Urinary bladder (tissue), 3 donors: ENCODE measurements at regions not wholly inside any gene's neighbourhood (a gene's known extent, or its start where the extent isn't known, plus 50 kb on each side); places are given as distances from the start of the nearest gene placed in this dataset.

Experiments used
- DNase-seq: peaks from one replicate; pipeline ENCODE4 v3.0.0-alpha.2; 2015; ENCODE audit errors: extremely low spot score
- H3K27ac ChIP-seq: one replicate; pipeline ENCODE4 v1.5.1; 2013; ENCODE audit warnings: low read depth, mild to moderate bottlenecking, moderate library complexity
- H3K36me3 ChIP-seq: one replicate; pipeline ENCODE4 v1.6.1; 2013; ENCODE audit warnings: mild to moderate bottlenecking, moderate library complexity; ENCODE audit not compliant: insufficient read depth
- H3K4me1 ChIP-seq: one replicate; pipeline ENCODE4 v1.6.1; 2013; ENCODE audit warnings: mild to moderate bottlenecking, moderate library complexity; ENCODE audit not compliant: insufficient read depth
- H3K4me3 ChIP-seq: one replicate; pipeline ENCODE4 v1.5.1; 2013; ENCODE audit warnings: low read depth, low read length
- whole genome bisulfite sequencing: extraction: QIAGEN DNeasy Blood & Tissue Kit; methylation state at CpG from one replicate; pipeline ENCODE4 v1.1.7; 2013; 5-methylcytosine and 5-hydroxymethylcytosine counted together
- donor health status: healthy with polysubstance abuse.
- donor health status: healthy.

DNA sequence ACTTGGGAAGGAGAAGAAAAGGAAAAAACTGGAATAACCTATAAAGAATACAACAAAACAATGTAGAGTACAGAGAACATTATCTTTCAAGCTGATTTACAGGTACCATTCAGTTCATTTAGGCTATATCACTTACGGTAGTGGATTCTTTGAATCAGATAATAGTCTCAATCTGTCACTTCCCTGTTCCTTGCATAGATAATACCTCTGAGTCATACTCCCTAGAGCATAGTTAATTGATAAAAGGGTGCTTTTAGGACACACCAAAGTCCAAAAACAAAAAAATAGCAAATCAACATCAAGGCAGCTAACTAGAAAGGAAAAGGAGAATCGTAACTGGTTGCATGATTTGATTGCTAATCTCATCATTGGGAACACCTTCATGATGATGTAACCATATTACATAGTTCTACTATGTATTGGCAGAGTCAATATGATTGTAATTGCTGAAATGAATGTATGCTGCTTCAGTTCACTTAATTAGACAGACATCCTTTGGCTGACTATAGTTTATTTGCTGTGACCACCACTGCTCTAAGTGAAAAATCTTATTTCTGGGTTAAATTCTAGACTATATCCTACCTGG, 844.4 kb downstream of the GATA3 start:
- H3K27ac ChIP-seq = no peak overlapping the region
- H3K4me3 ChIP-seq = no peak overlapping the region
- H3K4me1 ChIP-seq = no peaks in the 10 kb centered on the region
- H3K36me3 ChIP-seq = no peaks in the 10 kb centered on the region
- no peak for DNase-seq
- 68% methylated on average over 2 of the region's 2 CpGs for whole genome bisulfite sequencing

DNA sequence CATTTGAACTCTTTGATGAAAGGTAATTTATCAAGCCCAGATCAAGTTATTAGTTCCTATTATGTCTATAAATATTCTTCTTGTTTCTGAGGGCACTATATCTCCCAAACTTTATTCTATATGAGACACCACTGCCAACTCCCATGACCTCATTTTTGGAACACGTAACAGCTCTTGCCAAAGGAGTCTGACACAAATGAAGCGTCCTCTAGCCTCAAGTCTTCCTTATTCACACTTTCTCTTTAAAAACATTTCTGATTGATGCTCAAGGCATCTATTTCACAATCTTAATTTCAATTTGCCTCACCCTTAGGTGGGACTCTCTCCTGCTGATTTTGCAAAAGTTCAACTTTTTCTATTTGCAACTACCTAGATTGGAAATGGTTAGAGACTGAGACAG, 848.4 kb downstream of the GATA3 start:
- Histone ChIP-seq H3K4me1 (no peaks in the 10 kb centered on the region), H3K4me3 (no peak overlapping the region), H3K36me3 (no peaks in the 10 kb centered on the region), H3K27ac (no peak overlapping the region)
- WGBS = 74% methylated on average over 2 of the region's 2 CpGs
- DNase-seq = no peak

DNA sequence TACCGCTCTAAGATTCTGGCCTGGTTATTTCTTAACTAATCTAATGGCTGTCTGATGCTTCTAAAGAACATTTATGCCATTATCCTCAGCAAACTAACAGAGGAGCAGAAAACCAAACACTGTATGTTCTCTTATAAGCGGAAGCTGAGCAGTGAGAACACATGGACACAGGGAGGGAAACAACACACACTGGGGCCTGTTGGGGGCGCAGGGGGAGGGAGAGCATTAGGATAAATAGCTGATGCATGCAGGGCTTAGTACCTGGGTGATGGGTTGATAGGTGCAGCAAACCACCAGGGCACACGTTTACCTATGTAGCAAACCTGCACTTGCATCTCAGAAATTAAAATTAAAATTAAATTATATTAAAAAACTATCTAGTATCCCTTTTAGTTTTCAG, 853.5 kb downstream of the GATA3 start:
- 77% methylated on average over 4 of the region's 4 CpGs for WGBS
- Histone ChIP-seq H3K36me3 (no peaks in the 10 kb centered on the region), H3K4me3 (no peak overlapping the region), H3K4me1 (no peaks in the 10 kb centered on the region), H3K27ac (no peak overlapping the region)
- no peak for DNase-seq

DNA sequence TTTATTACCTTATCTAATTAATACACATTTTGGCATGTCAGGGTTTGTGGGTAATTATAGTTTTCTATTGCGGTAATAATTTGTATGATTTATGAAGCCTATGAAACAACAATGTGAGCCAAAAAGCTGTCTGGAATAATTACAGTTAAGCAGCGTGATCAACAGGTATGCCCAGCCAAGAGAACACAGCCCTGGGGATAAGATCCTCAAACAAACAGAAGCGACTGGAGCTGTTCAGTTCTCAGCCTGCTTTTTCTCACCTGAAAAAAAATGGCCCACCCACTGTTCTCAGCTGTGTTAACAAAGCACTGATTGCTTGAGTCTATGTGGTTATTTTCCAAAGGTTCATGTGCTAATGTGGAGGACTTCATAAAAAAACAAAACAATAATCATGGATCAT, 855.8 kb downstream of the GATA3 start:
- no peak overlapping the region for H3K4me3 ChIP-seq
- WGBS = 70% methylated on average over 3 of the region's 3 CpGs
- H3K27ac ChIP-seq = no peak overlapping the region
- H3K36me3 ChIP-seq = no peaks in the 10 kb centered on the region
- H3K4me1 ChIP-seq = no peaks in the 10 kb centered on the region
- DNase-seq = no peak

DNA sequence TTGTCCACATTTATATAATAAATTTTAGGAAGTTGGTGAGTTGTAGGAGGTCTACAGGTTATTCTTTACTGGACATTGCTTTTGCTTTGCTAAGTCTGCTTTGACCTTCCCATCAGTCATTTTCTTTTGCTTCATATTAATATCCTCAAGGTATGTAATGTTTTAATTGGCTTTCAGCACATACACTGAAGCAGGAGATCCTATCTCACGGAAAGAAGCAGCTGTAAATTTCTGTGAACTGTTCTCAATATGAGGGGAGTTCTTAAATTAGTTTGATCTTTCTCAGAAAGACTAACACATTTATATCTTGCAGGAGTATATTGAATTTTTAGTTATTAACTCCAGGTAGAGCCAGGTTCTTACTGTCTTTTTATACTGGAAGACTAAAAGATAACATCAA, 856.5 kb downstream of the GATA3 start:
- WGBS = 84% methylated on average over 1 of the region's 1 CpG
- DNase-seq = no peak
- Histone ChIP-seq H3K4me3 (no peak overlapping the region), H3K4me1 (no peaks in the 10 kb centered on the region), H3K36me3 (no peaks in the 10 kb centered on the region), H3K27ac (no peak overlapping the region)

- Histone ChIP-seq H3K36me3 (no peaks in the 10 kb centered on the region), H3K27ac (no peak overlapping the region), H3K4me1 (no peaks in the 10 kb centered on the region), H3K4me3 (no peak overlapping the region)
- WGBS = 56% methylated on average over 4 of the region's 4 CpGs
- no peak for DNase-seq
These were observed 857.6 kb downstream of the GATA3 start for GRCh38 chr10:8912108-8912507.

- Histone ChIP-seq H3K4me1 (no peaks in the 10 kb centered on the region), H3K4me3 (no peak overlapping the region), H3K27ac (no peak overlapping the region), H3K36me3 (no peaks in the 10 kb centered on the region)
- DNase-seq = no peak
- WGBS = 47% methylated on average over 4 of the region's 4 CpGs
These were observed 859.2 kb downstream of the GATA3 start for GRCh38 chr10:8913720-8914119.

DNA sequence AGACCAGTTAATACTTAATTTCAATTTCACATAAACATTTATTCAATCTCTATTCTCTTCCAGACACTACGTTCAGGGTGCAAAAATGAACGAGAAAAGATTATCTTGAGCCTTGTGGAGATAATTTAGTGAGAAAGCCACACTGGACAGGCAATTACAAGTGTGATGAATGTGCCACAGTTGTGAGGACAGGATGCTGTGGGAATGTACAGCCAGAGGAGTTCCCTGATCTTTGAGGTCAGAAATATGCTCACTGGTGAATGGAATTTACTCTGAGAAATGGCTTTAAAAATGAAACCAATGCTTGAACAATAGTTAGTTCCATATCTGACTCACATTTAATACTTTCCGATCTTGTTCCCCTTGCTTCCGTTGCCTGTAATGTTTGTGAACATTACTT, 864.8 kb downstream of the GATA3 start:
- Histone ChIP-seq H3K36me3 (no peaks in the 10 kb centered on the region), H3K27ac (no peak overlapping the region), H3K4me1 (no peaks in the 10 kb centered on the region), H3K4me3 (no peak overlapping the region)
- DNase-seq = no peak
- WGBS = 50% methylated on average over 4 of the region's 4 CpGs

DNA sequence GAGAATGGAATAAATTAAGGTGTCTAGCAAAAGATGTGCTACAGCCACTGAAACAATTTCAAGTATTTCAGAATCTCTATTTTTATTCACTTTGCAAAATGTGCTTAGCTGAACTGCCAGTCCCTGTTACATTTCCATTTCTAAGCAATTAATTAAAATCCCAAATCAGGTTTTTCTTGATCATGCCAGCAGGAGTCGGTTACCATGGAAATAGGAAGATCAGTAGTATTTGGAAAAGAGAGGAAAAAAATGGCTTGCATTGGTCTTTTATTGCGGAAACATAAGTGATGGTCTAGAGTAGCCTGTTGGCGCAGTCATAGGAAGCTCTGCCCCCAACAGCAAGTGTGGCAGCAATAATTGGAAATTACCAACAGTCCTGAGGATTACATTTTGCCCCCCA, 867.1 kb downstream of the GATA3 start:
- Histone ChIP-seq H3K36me3 (no peaks in the 10 kb centered on the region), H3K27ac (no peak overlapping the region), H3K4me3 (no peak overlapping the region), H3K4me1 (no peaks in the 10 kb centered on the region)
- no peak for DNase-seq
- 67% methylated on average over 3 of the region's 3 CpGs for WGBS

DNA sequence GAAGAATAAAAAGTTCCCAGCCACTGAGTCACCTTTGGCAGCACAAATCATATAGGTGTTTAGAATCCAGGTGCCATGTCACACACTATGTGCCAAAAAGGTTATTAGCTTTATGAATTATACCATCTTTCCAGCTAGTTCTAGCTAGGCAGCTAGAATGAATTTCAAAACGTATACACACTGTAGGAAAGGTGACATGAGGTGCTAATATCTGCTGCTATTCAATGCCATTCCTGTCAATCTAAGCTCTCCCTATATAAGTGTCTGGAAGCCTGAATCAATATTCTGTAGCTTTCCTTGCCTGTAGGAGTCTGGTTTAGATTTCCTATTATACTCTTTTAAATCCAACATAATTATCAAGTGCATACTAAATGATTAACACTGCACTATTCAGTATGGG, 868.6 kb downstream of the GATA3 start:
- Histone ChIP-seq H3K4me3 (no peak overlapping the region), H3K27ac (no peak overlapping the region), H3K36me3 (no peaks in the 10 kb centered on the region), H3K4me1 (no peaks in the 10 kb centered on the region)
- WGBS = 66% methylated on average over 1 of the region's 1 CpG
- no peak for DNase-seq

DNA sequence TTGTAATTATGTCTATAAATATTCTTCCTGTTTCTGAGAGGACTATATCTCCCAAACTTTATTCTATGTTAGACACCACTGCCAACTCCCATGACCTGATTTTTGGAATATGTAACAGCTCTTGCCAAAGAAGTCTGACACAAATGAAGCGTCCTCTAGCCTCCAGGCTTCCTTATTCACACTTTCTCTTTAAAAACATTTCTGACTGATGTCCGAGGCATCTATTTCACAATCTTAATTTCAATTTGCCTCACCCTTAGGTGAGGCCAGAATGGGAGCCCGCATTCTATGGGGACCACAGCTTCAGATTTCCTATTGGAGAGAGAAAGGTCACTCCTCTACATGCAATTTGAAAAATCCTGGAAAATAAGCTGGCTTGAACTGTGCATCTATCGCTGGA, 873.2 kb downstream of the GATA3 start:
- H3K27ac ChIP-seq = no peak overlapping the region
- WGBS = 63% methylated on average over 4 of the region's 4 CpGs
- no peak for DNase-seq
- H3K4me1 ChIP-seq = no peaks in the 10 kb centered on the region
- no peaks in the 10 kb centered on the region for H3K36me3 ChIP-seq
- no peak overlapping the region for H3K4me3 ChIP-seq

DNA sequence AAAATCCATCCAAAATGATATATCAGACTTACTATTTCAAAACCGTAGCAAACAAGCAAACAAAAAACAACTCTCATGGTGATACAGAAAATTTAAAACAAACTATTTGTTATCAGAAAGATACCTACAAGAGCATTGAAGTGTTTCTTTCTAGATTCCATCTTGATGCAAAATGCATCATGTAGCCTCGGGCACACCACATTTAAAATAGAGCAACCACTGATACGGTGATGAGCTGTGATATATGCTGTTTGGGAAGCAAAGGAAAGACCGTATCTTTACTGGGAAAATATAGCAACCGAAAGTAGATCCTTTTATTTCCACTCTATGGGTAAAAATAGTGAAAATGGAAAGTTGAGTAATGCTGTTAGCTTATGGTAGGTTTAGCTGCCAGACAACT, 892.0 kb downstream of the GATA3 start:
- no peak overlapping the region for H3K27ac ChIP-seq
- WGBS = 90% methylated on average over 5 of the region's 5 CpGs
- H3K36me3 ChIP-seq = no peaks in the 10 kb centered on the region
- no peak for DNase-seq
- H3K4me3 ChIP-seq = no peak overlapping the region
- H3K4me1 ChIP-seq = no peaks in the 10 kb centered on the region

- Histone ChIP-seq H3K4me1 (no peaks in the 10 kb centered on the region), H3K36me3 (no peaks in the 10 kb centered on the region), H3K4me3 (no peak overlapping the region), H3K27ac (no peak overlapping the region)
- 84% methylated on average over 2 of the region's 2 CpGs for WGBS
- no peak for DNase-seq
These were observed 896.5 kb downstream of the GATA3 start for GRCh38 chr10:8950978-8951377.

DNA sequence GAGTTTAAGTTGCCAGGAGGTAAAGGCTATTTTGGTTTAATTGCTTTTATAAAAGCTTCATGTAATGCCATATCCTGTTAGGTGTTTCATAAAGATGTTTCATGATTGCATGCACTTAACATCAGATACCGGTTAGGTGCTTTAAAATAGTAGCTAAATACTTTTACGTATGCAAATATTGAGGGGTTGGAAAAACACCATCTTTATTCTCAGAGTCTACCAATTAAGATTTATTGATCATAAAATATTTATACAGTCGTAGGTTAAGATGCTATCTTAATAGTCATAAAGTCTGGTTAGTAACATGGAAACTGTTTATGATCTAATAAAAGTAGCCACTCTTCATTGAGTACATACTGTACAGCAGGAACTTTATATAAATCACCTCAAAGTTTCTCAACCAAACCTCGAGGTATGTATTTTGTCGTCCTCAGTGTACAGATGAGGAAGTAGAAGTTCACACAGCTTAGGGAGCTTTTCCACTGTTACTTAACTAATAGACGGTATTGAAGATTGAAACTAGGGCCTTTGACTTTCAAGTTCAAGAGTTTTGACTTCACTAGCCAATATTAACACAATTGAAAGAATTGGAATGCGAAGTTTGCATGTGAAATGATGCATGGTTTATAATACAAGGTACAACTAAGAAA, 897.1 kb downstream of the GATA3 start:
- peak; percentile 6 for DNase-seq
- Histone ChIP-seq H3K27ac (no peak overlapping the region), H3K4me3 (no peak overlapping the region), H3K36me3 (no peaks in the 10 kb centered on the region), H3K4me1 (no peaks in the 10 kb centered on the region)
- WGBS = 41% methylated on average over 7 of the region's 7 CpGs

DNA sequence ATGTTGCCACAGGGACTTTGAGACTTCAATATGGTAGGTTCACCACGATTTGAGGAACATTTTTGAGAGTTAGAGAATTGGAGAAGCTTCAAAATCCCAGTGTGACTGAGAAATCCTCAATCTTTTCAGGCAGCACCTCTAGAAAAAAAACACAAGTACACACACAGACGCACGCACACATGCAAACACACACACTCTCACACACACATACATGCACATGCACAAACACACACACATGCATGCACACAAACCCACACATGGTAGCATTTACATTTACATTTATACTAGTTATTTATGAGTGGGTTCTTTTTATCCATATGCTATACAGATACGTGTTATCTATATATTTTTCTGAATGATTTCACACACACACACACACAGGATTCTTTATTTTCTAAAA, 901.9 kb downstream of the GATA3 start:
- Histone ChIP-seq H3K36me3 (no peaks in the 10 kb centered on the region), H3K4me1 (no peaks in the 10 kb centered on the region), H3K27ac (no peak overlapping the region), H3K4me3 (no peak overlapping the region)
- 70% methylated on average over 4 of the region's 4 CpGs for WGBS
- no peak for DNase-seq
